DND-41 (cell line): ENCODE measurements at regions not wholly inside any gene's neighbourhood (a gene's known extent, or its start where the extent isn't known, plus 50 kb on each side); places are given as distances from the start of the nearest gene placed in this dataset.

Experiments used
- EZH2 ChIP-seq: IDR thresholded peaks from 3 replicates; pipeline ENCODE4 v1.6.1; 2012; ENCODE audit warnings: borderline replicate concordance, low read depth, mild to moderate bottlenecking, moderate library complexity, low read length, inconsistent platforms; ENCODE audit not compliant: severe bottlenecking
- TF ChIP-seq, protein P1 (sequence below): IDR thresholded peaks from 2 replicates; pipeline ENCODE4 v1.5.1; 2012; ENCODE audit warnings: borderline replicate concordance, low read length, moderate library complexity, mild to moderate bottlenecking; ENCODE audit not compliant: poor library complexity, severe bottlenecking; ENCODE audit errors: extremely low read depth

DNA sequence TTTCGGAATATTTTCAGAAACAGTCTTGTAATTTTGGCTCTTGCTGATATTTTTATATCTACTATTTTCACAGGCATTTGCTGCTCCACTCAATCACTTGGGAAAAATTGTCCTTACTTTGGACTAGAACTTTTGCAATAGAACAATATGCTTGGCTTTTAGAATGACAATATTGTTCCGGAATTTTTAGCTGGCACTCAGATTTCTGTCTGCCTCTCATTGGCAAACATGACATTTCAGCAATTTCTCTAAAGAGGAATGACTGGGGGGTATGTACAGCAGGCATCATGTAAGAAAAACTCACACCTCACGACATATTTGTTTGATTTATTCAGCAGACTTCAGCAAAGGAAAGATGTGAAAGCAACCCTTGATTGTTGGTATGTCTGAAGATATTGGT lies 243.6 kb upstream of the GPRIN3 start:
- TF ChIP-seq, protein P1, sequence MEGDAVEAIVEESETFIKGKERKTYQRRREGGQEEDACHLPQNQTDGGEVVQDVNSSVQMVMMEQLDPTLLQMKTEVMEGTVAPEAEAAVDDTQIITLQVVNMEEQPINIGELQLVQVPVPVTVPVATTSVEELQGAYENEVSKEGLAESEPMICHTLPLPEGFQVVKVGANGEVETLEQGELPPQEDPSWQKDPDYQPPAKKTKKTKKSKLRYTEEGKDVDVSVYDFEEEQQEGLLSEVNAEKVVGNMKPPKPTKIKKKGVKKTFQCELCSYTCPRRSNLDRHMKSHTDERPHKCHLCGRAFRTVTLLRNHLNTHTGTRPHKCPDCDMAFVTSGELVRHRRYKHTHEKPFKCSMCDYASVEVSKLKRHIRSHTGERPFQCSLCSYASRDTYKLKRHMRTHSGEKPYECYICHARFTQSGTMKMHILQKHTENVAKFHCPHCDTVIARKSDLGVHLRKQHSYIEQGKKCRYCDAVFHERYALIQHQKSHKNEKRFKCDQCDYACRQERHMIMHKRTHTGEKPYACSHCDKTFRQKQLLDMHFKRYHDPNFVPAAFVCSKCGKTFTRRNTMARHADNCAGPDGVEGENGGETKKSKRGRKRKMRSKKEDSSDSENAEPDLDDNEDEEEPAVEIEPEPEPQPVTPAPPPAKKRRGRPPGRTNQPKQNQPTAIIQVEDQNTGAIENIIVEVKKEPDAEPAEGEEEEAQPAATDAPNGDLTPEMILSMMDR = no peak
- TF ChIP-seq EZH2 = no peak
